ENCODE measurements at regions not wholly inside any gene's neighbourhood (a gene's known extent, or its start where the extent isn't known, plus 50 kb on each side); places are given as distances from the start of the nearest gene placed in this dataset.

DNA sequence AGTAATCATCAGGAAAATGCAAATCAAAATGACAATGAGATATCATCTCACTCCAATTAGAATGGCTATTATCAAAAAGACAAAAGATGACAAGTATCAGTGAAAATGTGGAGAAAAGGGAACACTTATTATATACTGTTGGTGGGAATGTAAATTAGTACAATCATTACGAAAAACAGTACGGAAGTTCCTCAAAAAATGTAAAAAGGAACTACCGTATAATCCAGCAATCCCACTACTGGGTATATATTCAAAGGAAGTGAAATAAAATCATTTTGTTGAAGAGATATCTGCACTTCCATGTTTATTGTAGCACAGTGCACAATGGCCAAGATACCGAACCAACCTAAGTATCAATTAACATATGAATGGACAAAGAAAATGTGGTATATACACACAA is 52.4 kb upstream of the TEX51 start:
- Histone ChIP-seq H3K9me3 (ENCODE audit: control insufficient read depth in 1 of 2, low read length in 2 of 2) (no peaks in the 10 kb centered on the region), H3K27ac (ENCODE audit: low read depth, low read length) (no peak overlapping the region), H3K4me3 (ENCODE audit: low read depth in 1 of 2, low read length in 2 of 2) (no peak overlapping the region), H3K27me3 (ENCODE audit: control insufficient read depth in 1 of 2, insufficient read depth in 2 of 2, low read length in 2 of 2) (no peaks in the 10 kb centered on the region), H3K36me3 (ENCODE audit: control insufficient read depth in 1 of 2, insufficient read depth in 2 of 2, low read length in 2 of 2) (no peaks in the 10 kb centered on the region), H3K9ac (ENCODE audit: low read depth in 1 of 2, low read length in 2 of 2) (no peak overlapping the region), H3K4me1 (ENCODE audit: control insufficient read depth in 1 of 2, insufficient read depth in 2 of 2, low read length in 2 of 2) (no peaks in the 10 kb centered on the region)
